ENCODE measurements at regions not wholly inside any gene's neighbourhood (a gene's known extent, or its start where the extent isn't known, plus 50 kb on each side); places are given as distances from the start of the nearest gene placed in this dataset.

DNA sequence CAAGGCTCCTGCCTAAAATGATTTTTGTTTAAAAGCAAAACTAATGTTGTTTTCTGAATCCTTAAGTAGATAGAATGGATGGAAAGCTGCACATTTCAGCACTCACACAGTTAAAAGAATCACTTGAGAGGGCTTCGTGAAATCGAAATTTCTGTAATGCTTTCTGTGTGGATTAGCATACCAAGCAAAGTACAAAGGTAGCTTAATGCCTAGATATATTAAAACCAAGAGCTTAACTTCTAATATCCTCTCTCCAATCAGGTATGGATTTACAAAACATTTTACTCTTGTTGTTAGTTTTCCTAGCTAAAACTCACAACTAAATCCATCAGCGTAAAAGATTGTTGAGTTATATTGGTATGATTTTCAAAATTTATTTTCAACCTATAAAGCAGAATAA, 378.8 kb upstream of the PRMT6 start:
- in situ Hi-C loops (cut with HindIII; ENCODE audit: low sequenced_read_pairs): no loop called here
- no peak overlapping the region for H3K4me3 ChIP-seq (ENCODE audit: low read depth, low read length)
- TF ChIP-seq, protein P1, sequence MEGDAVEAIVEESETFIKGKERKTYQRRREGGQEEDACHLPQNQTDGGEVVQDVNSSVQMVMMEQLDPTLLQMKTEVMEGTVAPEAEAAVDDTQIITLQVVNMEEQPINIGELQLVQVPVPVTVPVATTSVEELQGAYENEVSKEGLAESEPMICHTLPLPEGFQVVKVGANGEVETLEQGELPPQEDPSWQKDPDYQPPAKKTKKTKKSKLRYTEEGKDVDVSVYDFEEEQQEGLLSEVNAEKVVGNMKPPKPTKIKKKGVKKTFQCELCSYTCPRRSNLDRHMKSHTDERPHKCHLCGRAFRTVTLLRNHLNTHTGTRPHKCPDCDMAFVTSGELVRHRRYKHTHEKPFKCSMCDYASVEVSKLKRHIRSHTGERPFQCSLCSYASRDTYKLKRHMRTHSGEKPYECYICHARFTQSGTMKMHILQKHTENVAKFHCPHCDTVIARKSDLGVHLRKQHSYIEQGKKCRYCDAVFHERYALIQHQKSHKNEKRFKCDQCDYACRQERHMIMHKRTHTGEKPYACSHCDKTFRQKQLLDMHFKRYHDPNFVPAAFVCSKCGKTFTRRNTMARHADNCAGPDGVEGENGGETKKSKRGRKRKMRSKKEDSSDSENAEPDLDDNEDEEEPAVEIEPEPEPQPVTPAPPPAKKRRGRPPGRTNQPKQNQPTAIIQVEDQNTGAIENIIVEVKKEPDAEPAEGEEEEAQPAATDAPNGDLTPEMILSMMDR (IDR thresholded peaks at IDR 0.05; ENCODE audit: low read depth, low read length, missing control alignments): no peak
- DNase-seq (ENCODE audit: low read depth): no peak

DNA sequence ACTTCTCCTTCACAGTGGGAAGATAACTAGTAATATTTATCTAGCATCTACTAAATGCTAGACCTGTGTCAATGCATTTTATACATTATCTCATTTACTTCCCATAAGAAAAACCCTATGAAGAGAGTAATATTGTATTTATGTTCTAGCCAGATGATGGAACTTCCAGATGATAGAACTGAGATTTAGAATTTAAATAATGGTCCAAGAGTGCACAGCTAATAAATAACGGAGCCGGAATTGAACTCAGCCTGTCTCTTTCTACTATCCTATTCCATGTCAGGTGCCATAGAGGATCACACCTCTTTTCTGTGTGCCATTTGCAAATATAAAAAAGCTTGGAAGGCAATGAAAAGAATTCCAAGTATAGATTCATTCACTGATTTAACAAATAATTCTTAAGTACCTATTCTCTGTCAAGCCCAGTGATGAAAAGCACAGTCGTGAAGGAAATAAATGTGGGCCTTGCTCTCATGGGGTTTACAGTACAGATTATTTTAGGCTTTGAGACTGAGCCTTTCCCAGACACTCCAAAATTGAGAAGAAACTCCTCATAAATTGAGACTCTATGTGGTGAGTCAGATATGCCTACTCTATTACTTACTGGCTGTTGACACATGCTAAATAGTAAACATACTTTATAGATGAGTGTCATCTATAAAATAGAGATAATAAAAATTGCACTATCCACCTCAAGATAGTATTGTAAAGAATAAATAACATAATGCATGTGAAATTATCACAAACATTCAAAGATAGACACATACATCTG, 378.0 kb upstream of the PRMT6 start:
- TF ChIP-seq, protein P1 (IDR thresholded peaks at IDR 0.05; ENCODE audit: low read depth, low read length, missing control alignments): no peak
- H3K4me3 ChIP-seq (ENCODE audit: low read depth, low read length): no peak overlapping the region
- DNase-seq (ENCODE audit: low read depth): no peak
- in situ Hi-C loops (cut with HindIII; ENCODE audit: low sequenced_read_pairs): no loop called here

DNA sequence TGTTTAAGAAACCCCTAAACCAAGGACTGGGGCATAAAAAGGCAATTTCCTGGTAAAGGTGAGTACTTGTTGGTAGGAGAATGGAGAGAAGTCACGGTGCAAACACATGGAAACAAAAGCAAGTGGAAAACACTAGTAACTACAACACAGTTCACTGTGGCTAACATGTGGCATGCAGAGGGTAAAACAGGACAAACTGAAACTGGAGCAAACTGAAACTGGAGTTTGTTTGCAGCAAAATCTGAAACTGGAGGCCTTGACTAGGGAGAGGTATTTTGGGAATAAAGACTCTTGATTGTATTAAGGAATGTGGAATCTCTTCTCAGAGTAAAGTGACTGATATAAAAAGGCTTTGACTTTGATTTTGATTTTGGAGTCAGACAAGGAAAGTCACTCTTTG, 376.3 kb upstream of the PRMT6 start:
- TF ChIP-seq, protein P1 (IDR thresholded peaks at IDR 0.05; ENCODE audit: low read depth, low read length, missing control alignments): no peak
- H3K4me3 ChIP-seq (ENCODE audit: low read depth, low read length): no peak overlapping the region
- in situ Hi-C loops (cut with HindIII; ENCODE audit: low sequenced_read_pairs): no loop called here
- no peak for DNase-seq (ENCODE audit: low read depth)

DNA sequence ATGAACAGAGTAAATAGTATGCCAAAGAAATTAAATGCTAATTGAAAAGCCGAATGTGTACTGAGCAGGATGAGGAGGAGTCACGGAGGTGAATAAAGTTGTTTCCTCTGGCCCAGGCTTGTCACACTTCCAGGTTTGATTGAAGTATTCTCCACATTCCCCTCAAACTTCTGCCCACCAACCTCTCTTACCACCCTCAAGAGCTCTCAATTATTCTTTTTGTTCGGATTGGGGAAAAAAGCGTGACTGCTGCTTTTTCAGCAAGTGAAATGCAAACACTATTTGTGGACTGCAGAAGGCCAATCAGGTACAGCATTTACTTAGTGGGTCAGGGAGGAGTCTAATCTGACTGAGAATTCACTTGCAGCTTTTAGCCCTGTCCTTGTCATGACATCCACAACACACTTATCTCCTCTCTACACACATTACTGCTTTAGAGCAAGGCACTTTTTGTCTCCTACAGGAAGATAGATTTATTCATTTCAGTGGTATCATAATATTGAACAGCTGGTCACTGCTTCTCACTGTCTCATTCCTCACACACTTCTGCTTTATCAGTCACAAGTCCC, 375.6 kb upstream of the PRMT6 start:
- TF ChIP-seq, protein P1 (IDR thresholded peaks at IDR 0.05; ENCODE audit: low read depth, low read length, missing control alignments): no peak
- in situ Hi-C loops (cut with HindIII; ENCODE audit: low sequenced_read_pairs): no loop called here
- H3K4me3 ChIP-seq (ENCODE audit: low read depth, low read length): no peak overlapping the region
- DNase-seq (ENCODE audit: low read depth): no peak

DNA sequence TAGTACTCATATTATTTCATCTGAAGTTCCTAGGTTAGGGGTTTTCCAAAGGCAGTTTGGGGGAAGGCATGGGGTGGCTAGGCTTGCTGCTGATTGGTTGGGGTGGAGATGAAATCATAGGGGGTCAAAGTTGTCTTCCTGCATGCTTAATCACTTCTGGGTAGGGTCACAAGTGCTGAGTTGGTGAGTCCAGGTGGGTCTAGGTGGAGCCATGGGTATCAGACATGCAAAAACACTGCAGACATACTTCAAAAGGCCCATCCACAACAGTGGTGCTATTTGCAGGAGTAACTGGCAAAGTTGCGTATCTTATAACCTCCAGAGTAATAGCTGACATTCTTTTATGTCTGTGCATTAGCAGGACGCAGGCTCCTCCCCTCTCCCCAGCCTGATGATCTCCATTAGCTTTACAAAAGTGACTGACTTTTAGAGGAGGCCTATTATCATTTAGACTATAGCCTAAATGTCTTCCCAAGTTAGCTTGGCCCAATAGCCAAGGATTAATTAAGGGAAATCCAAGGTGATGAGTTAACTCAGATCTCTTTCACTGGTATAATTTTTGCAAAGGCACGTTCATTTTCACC, 374.4 kb upstream of the PRMT6 start:
- H3K4me3 ChIP-seq (ENCODE audit: low read depth, low read length): no peak overlapping the region
- TF ChIP-seq, protein P1 (IDR thresholded peaks at IDR 0.05; ENCODE audit: low read depth, low read length, missing control alignments): no peak
- DNase-seq (ENCODE audit: low read depth): no peak
- in situ Hi-C loops (cut with HindIII; ENCODE audit: low sequenced_read_pairs): no loop called here

DNA sequence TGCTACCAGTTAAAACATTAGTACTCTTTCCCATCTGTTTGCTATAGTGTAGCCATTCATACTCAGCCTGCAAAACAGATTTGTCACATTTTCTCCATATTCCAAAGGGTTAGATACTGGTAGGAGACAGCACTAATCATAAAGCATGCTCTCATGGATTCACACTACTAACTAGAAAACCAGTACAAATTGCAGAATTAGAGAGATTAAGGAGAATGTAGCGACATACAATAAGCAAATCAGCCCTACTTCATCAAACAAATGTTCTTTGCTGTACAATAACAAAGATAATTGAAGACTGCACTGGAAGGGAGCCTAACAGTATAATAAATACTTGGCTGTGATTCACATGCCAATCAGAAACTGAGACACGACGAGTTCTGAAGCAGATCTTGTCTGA, 368.0 kb upstream of the PRMT6 start:
- no peak overlapping the region for H3K4me3 ChIP-seq (ENCODE audit: low read depth, low read length)
- no peak for DNase-seq (ENCODE audit: low read depth)
- TF ChIP-seq, protein P1 (IDR thresholded peaks at IDR 0.05; ENCODE audit: low read depth, low read length, missing control alignments): no peak
- in situ Hi-C loops (cut with HindIII; ENCODE audit: low sequenced_read_pairs): no loop called here
